Glutamatergic neuron (in vitro differentiated cells): ENCODE measurements at regions not wholly inside any gene's neighbourhood (a gene's known extent, or its start where the extent isn't known, plus 50 kb on each side); places are given as distances from the start of the nearest gene placed in this dataset.
"Not testable (repeated sequence)": the region's sequence is repeated elsewhere in the genome, so short reads cannot be mapped to it uniquely, and the experiment has no call there.

Source experiments
- DNase-seq: peaks from one replicate; pipeline ENCODE4 v3.0.0; 2022
- H3K27ac Mint-ChIP-seq: one replicate; pipeline ENCODE4 v1.8.0; 2020; ENCODE audit warnings: mild to moderate bottlenecking, mixed read lengths, inconsistent platforms; ENCODE audit not compliant: unreplicated experiment
- H3K27me3 Mint-ChIP-seq: one replicate; pipeline ENCODE4 v1.8.0; 2020; ENCODE audit warnings: mild to moderate bottlenecking, moderate library complexity, mixed read lengths, inconsistent platforms; ENCODE audit not compliant: unreplicated experiment
- H3K36me3 Mint-ChIP-seq: one replicate; pipeline ENCODE4 v1.8.0; 2020; ENCODE audit warnings: mild to moderate bottlenecking, mixed read lengths, inconsistent platforms; ENCODE audit not compliant: unreplicated experiment
- H3K4me1 Mint-ChIP-seq: one replicate; pipeline ENCODE4 v1.8.0; 2020; ENCODE audit warnings: mild to moderate bottlenecking, low read depth, mixed read lengths, inconsistent platforms; ENCODE audit not compliant: unreplicated experiment
- H3K4me3 Mint-ChIP-seq: one replicate; pipeline ENCODE4 v1.8.0; 2020; ENCODE audit warnings: mild to moderate bottlenecking, mixed read lengths, inconsistent platforms; ENCODE audit not compliant: unreplicated experiment
- H3K9me3 Mint-ChIP-seq: one replicate; pipeline ENCODE4 v1.8.0; 2020; ENCODE audit warnings: mild to moderate bottlenecking, moderate library complexity, mixed read lengths, inconsistent platforms; ENCODE audit not compliant: unreplicated experiment

DNA sequence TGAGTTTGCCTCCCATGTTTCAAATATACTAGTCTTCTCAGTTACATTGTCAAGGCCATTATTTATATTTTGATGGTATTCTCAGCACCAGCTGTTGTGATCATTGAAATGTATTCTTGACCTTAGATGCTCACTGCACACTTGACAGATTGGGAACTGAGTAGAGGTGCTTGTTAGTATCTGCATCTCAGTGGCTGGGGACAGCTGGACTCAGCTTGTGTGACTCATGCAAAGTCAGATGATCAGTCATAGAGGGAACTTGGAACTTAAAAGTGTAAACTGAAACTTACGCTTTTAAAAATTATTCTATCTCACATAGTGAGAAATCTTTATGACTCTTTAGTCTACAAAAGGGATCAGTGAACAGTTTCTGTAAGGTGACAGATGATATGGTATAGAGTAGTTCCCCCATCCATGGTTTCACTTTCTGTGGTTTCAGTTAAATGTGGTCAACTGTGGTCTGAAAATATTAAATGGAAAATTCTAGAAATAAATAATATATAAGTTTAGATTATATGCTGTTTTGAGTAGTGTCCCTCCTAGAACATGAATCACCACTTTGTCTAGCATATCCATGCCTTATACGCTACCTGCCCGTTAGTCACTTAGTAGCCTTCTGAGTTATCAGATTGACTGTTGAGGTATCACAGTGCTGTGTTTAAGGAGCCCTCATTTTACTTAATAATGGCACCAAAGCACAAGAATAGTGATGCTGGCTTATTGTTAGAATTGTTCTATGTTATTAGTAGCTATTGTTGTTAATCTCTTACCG, 1540.6 kb downstream of the SPATA31A7 start:
- not testable (repeated sequence) for DNase-seq, H3K9me3 Mint-ChIP-seq, H3K4me3 Mint-ChIP-seq, H3K36me3 Mint-ChIP-seq, H3K27me3 Mint-ChIP-seq, H3K4me1 Mint-ChIP-seq, H3K27ac Mint-ChIP-seq

DNA sequence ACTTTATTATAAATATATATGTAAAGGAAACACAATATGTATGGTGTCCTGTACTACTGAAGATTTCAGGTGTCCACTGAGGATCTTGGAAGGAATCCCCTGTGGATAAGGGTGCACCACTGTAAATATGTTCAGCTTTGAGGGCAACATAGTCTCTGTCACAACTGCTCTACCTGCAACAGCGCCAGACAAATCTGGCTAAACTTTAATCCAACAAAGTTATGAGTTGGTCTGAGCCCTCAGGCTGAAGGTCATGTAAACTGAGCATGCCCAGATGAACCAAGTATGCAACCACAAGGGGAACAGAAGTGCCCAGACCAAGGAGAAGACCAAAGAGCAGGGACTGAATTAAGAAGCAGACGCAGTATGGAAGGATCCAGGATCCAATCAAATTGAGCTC, 1541.2 kb downstream of the SPATA31A7 start:
- not testable (repeated sequence) for H3K27me3 Mint-ChIP-seq, H3K27ac Mint-ChIP-seq, H3K9me3 Mint-ChIP-seq, H3K4me1 Mint-ChIP-seq, DNase-seq, H3K36me3 Mint-ChIP-seq, H3K4me3 Mint-ChIP-seq

DNA sequence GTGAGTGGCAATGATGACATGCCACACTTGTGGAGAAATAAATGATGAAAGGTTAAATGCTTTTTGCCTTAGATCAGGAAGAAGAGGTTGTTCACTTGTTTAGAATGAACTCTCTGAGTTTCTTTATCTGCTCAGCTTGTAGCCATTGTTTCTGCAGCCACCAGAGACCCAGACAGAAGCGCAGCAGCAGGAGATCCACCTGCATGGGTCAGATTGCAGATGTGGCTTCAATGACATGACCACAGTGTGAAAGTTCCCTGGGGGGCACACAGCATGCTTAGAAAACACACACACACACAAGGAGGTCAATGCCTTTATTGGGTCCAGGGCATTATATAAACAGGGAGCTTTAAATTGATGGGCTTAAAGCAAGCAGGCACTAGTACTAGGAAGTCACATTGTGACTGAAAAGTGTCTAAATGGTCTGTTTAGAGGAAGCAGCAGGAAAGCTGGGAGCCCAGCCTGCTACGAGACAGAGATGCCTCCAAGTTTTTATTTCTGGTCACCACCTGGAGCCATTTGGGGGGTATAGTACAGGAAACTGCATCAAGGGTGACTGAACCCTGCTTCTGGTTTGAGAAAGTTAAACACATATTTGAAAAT, 1547.3 kb downstream of the SPATA31A7 start:
- H3K4me3 Mint-ChIP-seq, H3K9me3 Mint-ChIP-seq, H3K27ac Mint-ChIP-seq, H3K27me3 Mint-ChIP-seq, H3K36me3 Mint-ChIP-seq, DNase-seq, H3K4me1 Mint-ChIP-seq: not testable (repeated sequence)

DNA sequence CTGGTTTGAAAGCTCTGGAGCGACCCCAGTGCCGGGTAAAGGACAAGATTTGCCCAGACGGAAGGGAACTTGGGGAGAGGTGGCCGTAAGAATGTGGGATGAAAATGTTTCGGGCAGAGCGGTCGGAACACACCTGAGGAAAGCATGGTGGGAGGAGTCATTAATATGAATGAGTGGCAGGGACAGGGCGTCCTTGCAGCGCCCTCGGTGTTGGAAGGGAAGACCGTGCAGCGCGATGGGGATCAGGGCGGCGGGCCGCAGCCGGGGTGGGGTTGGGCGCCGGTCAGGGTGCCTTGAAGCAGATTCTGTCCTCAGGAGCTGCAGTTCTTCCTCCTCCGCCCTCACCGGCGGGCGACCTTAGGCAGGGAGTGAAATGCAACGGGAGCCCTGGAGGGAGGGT, 1548.1 kb downstream of the SPATA31A7 start:
- not testable (repeated sequence) for H3K9me3 Mint-ChIP-seq, H3K4me3 Mint-ChIP-seq, H3K27ac Mint-ChIP-seq, H3K4me1 Mint-ChIP-seq, DNase-seq, H3K36me3 Mint-ChIP-seq, H3K27me3 Mint-ChIP-seq

DNA sequence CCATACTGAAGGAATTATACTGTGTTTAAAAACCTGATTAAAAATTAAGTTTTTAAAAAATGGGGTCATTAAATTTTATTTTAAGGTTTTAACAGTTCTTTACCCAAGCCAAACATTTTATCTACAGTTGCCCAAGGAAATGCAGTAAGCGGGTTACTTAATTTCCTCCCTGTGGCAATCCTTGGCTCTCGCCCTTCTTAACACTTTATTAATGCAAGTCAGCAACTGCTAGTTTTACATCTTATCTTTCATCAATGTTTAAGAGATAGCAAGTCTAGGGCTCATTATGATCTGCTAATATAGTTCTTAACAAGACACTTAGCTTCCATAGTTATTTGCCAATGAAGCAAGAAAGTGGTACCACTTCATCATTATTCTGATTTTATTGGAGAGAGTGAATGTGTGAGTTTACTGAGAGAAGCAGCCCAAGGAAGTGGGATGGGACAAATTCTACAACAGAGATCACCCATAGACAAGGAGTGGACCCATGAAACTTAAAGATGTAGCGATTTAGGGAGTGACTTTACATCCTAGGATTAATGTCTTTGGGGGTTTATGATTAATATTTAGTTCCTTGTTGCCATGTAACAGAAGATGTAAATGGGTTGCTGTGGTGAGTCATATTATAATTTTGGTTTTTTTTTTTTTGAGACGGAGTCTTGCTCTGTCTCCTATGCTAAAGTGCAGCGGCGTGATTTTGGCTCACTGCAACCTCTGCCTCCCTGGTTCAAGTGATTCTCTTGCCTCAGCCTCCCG, 1556.1 kb downstream of the SPATA31A7 start:
- H3K9me3 Mint-ChIP-seq, H3K27me3 Mint-ChIP-seq, H3K27ac Mint-ChIP-seq, H3K4me3 Mint-ChIP-seq, DNase-seq, H3K4me1 Mint-ChIP-seq, H3K36me3 Mint-ChIP-seq: not testable (repeated sequence)
